HCT116 (cell line): ENCODE measurements at regions not wholly inside any gene's neighbourhood (a gene's known extent, or its start where the extent isn't known, plus 50 kb on each side); places are given as distances from the start of the nearest gene placed in this dataset.

Source experiments
- EZH2 ChIP-seq: fragments of 200-600 bp; sonication (generic); IDR thresholded peaks from 2 replicates; pipeline ENCODE4 v1.6.1; 2017; ENCODE audit warnings: antibody characterized with exemption, mixed run types
- EZH2phosphoT487 ChIP-seq: fragments of 200-600 bp; IDR thresholded peaks from 2 replicates; pipeline ENCODE4 v1.6.1; 2018; ENCODE audit warnings: antibody characterized with exemption, borderline replicate concordance
- JUND ChIP-seq: IDR thresholded peaks from 2 replicates; pipeline ENCODE4 v1.6.1; 2012
- POLR2A ChIP-seq: IDR thresholded peaks from 2 replicates; pipeline ENCODE4 v1.7.0; 2011; ENCODE audit warnings: borderline replicate concordance; ENCODE audit not compliant: insufficient read depth, insufficient read length; ENCODE audit errors: extremely low read depth
- POLR2AphosphoS5 ChIP-seq: IDR thresholded peaks from 2 replicates; pipeline ENCODE4 v1.6.1; 2011; ENCODE audit warnings: mild to moderate bottlenecking, low read depth, low read length, moderate library complexity
- REST ChIP-seq: IDR thresholded peaks from 2 replicates; pipeline ENCODE4 v1.6.1; 2012; ENCODE audit warnings: low read depth

- no peak for TF ChIP-seq EZH2
- TF ChIP-seq EZH2phosphoT487: no peak
- TF ChIP-seq POLR2A: no peak
- no peak for TF ChIP-seq REST
- no peak for TF ChIP-seq JUND
- no peak for TF ChIP-seq POLR2AphosphoS5
These were observed 745.0 kb upstream of the AMELY start for GRCh38 chrY:7656596-7656995.
